Activated CD8-positive, alpha-beta memory T cell treated with anti-CD3 and anti-CD28 coated beads, Interleukin-2, amount 10 ng/mL, durations not matched to agents 7 days and 5 days (primary cell): ENCODE measurements at regions not wholly inside any gene's neighbourhood (a gene's known extent, or its start where the extent isn't known, plus 50 kb on each side); places are given as distances from the start of the nearest gene placed in this dataset.
"Not testable (repeated sequence)": the region's sequence is repeated elsewhere in the genome, so short reads cannot be mapped to it uniquely, and the experiment has no call there.

Experiments
- ATAC-seq: fragments of 150-1000 bp; cut with Tn5 transposase; one replicate; pipeline ENCODE4 v1.10.0; 2021; ENCODE audit warnings: moderate library complexity
- CTCF ChIA-PET: fragments of 350-600 bp; sonication (Branson Sonifier 250); formaldehyde crosslinking; loops from one replicate; lab custom pipeline; 2021; ENCODE audit warnings: antibody characterized with exemption; lab: Charles Lee
- DNase-seq: peaks from one replicate; pipeline ENCODE4 v3.0.0-alpha.2; 2020
- H3K27ac Mint-ChIP-seq: one replicate; pipeline ENCODE4 v1.8.0; 2021; ENCODE audit warnings: mild to moderate bottlenecking, mixed read lengths
- H3K27me3 Mint-ChIP-seq: one replicate; pipeline ENCODE4 v1.8.0; 2021; ENCODE audit warnings: mixed read lengths
- H3K36me3 Mint-ChIP-seq: one replicate; pipeline ENCODE4 v1.8.0; 2021; ENCODE audit warnings: mild to moderate bottlenecking, mixed read lengths
- H3K4me1 Mint-ChIP-seq: one replicate; pipeline ENCODE4 v1.8.0; 2021; ENCODE audit warnings: mixed read lengths
- H3K4me3 Mint-ChIP-seq: one replicate; pipeline ENCODE4 v1.8.0; 2021; ENCODE audit warnings: mild to moderate bottlenecking, moderate library complexity, mixed read lengths
- H3K9me3 Mint-ChIP-seq: one replicate; pipeline ENCODE4 v1.8.0; 2022; ENCODE audit warnings: low read depth, mixed read lengths

GRCh38 chr2:150677551-150677950, 190.1 kb upstream of the RND3 start:
- no peak for DNase-seq
- Mint-ChIP-seq H3K4me1 (no peaks in the 10 kb centered on the region), H3K4me3 (no peak overlapping the region), H3K27ac (no peak overlapping the region), H3K27me3 (no peaks in the 10 kb centered on the region), H3K36me3 (no peaks in the 10 kb centered on the region), H3K9me3 (no peaks in the 10 kb centered on the region)
- CTCF ChIA-PET: no interaction called here
- no peak for ATAC-seq

- no peak overlapping the region for H3K4me3 Mint-ChIP-seq
- H3K4me1 Mint-ChIP-seq: no peaks in the 10 kb centered on the region
- H3K27me3 Mint-ChIP-seq: no peaks in the 10 kb centered on the region
- no peaks in the 10 kb centered on the region for H3K9me3 Mint-ChIP-seq
- ATAC-seq (no peak), DNase-seq (no peak)
- H3K27ac Mint-ChIP-seq: no peak overlapping the region
- no peaks in the 10 kb centered on the region for H3K36me3 Mint-ChIP-seq
- CTCF ChIA-PET: no interaction called here
These were observed 189.4 kb upstream of the RND3 start for GRCh38 chr2:150676747-150677383.

DNA sequence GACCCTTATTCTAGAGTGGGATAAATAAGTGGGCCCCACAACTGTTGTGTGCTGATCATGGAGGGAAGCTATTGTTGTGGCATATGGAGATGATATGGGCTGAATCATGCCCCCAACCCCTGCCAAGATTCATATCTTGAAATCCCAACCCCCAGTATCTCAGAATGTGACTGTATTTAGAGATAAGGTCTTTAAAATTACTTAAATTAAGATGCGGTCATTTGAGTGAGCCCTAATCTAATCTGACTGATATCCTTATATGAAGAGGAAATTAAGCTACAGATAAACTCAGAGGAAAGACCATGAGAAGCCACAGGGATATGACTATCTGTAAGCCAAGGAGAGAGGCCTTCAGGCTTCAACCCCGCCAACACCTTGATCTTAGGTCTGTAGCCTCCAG, 188.3 kb upstream of the RND3 start:
- ATAC-seq: no peak
- no peaks in the 10 kb centered on the region for H3K9me3 Mint-ChIP-seq
- no peaks in the 10 kb centered on the region for H3K36me3 Mint-ChIP-seq
- no peak overlapping the region for H3K27ac Mint-ChIP-seq
- H3K27me3 Mint-ChIP-seq: no peaks in the 10 kb centered on the region
- H3K4me3 Mint-ChIP-seq: no peak overlapping the region
- H3K4me1 Mint-ChIP-seq: no peaks in the 10 kb centered on the region
- CTCF ChIA-PET: no interaction called here
- DNase-seq: no peak

- H3K4me1 Mint-ChIP-seq: no peaks in the 10 kb centered on the region
- no peak for ATAC-seq
- no peak for DNase-seq
- H3K36me3 Mint-ChIP-seq: no peaks in the 10 kb centered on the region
- H3K4me3 Mint-ChIP-seq: no peak overlapping the region
- H3K9me3 Mint-ChIP-seq: no peaks in the 10 kb centered on the region
- CTCF ChIA-PET: no interaction called here
- no peak overlapping the region for H3K27ac Mint-ChIP-seq
- no peaks in the 10 kb centered on the region for H3K27me3 Mint-ChIP-seq
These were observed 186.8 kb upstream of the RND3 start for GRCh38 chr2:150674283-150674682.

DNA sequence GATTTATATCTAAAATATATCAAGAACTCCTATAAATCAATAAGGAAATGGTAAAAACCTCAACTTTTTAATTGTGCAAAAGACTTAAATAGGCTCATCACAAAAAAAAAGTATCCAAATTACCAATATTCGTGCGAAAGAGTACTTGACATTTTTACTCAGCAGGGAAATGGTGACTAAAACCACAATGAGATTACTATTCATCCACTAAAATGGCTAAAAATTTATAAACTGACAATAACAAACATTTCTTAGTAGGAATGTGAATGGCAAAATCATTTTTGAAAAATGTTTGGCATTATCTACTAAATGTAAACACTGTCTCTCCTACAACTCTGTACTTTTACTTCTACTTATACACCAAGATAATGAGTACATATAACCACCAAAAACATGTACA, 184.8 kb upstream of the RND3 start:
- Mint-ChIP-seq H3K4me3 (no peak overlapping the region), H3K36me3 (no peaks in the 10 kb centered on the region), H3K9me3 (peaks cover 2% of the 10 kb centered on the region), H3K27me3 (no peaks in the 10 kb centered on the region), H3K27ac (no peak overlapping the region), H3K4me1 (no peaks in the 10 kb centered on the region)
- DNase-seq (no peak), ATAC-seq (no peak)
- CTCF ChIA-PET: no interaction called here

- ATAC-seq (no peak), DNase-seq (no peak)
- Mint-ChIP-seq H3K36me3 (no peaks in the 10 kb centered on the region), H3K4me1 (no peaks in the 10 kb centered on the region), H3K4me3 (no peak overlapping the region), H3K9me3 (peaks cover 4% of the 10 kb centered on the region), H3K27me3 (no peaks in the 10 kb centered on the region), H3K27ac (no peak overlapping the region)
- CTCF ChIA-PET: no interaction called here
These were observed 182.0 kb upstream of the RND3 start for GRCh38 chr2:150669492-150669891.

GRCh38 chr2:150667039-150667438, 179.6 kb upstream of the RND3 start:
- H3K9me3 Mint-ChIP-seq, H3K36me3 Mint-ChIP-seq, H3K27ac Mint-ChIP-seq, DNase-seq, H3K4me1 Mint-ChIP-seq, ATAC-seq, H3K27me3 Mint-ChIP-seq, H3K4me3 Mint-ChIP-seq, CTCF ChIA-PET: not testable (repeated sequence)

DNA sequence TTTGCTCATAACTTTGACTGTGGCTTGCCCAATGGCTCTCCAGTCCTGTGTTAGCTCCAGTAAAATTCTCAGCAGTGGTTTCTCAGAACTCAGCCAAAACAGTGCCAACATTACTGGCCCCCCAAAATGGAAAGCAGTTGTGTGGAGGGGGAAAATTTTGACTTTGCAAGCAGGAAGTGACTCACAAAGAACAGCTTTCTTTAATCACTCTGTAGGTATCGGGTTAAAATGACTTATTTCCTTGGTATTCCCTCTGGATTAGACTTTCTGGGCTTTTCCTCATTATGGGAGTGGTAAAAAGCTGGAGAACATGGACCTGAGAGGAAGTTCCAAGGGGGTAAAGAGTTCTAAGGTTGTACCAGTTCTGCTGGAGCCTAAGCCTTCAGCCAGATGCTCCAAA, 175.7 kb upstream of the RND3 start:
- Mint-ChIP-seq H3K27ac (no peak overlapping the region), H3K36me3 (no peaks in the 10 kb centered on the region), H3K27me3 (no peaks in the 10 kb centered on the region), H3K4me3 (no peak overlapping the region), H3K9me3 (peaks cover 4% of the 10 kb centered on the region), H3K4me1 (no peaks in the 10 kb centered on the region)
- DNase-seq: no peak
- CTCF ChIA-PET: no interaction called here
- no peak for ATAC-seq

- DNase-seq (no peak), ATAC-seq (no peak)
- Mint-ChIP-seq H3K9me3 (no peaks in the 10 kb centered on the region), H3K27me3 (no peaks in the 10 kb centered on the region), H3K27ac (no peak overlapping the region), H3K4me1 (no peaks in the 10 kb centered on the region), H3K36me3 (no peaks in the 10 kb centered on the region), H3K4me3 (no peak overlapping the region)
- CTCF ChIA-PET: no interaction called here
These were observed 168.5 kb upstream of the RND3 start for GRCh38 chr2:150656002-150656401.

DNA sequence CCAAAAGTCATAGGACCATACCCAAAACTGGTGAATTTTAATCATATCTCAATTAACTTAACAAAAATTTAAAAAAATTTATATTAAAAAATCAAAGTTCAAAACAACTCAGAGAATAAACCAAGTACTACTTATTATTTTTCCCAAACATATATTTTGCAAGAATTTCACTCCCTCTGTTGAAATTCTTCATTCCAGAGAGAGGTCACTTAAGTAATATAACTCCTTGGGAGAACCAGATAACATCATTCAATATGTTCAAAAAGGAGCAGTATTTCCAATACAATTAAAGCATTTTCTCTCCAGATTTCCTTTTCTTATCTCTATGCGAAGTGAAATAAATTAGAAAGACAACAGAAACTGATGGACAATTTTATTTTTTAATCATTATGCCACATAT, 165.9 kb upstream of the RND3 start:
- Mint-ChIP-seq H3K27ac (no peak overlapping the region), H3K4me1 (no peaks in the 10 kb centered on the region), H3K4me3 (no peak overlapping the region), H3K27me3 (no peaks in the 10 kb centered on the region), H3K9me3 (no peaks in the 10 kb centered on the region), H3K36me3 (no peaks in the 10 kb centered on the region)
- ATAC-seq (no peak), DNase-seq (no peak)
- CTCF ChIA-PET: no interaction called here

- H3K27me3 Mint-ChIP-seq: no peaks in the 10 kb centered on the region
- CTCF ChIA-PET: no interaction called here
- H3K27ac Mint-ChIP-seq: no peak overlapping the region
These were observed 160.5 kb upstream of the RND3 start for GRCh38 chr2:150647943-150648342.

DNA sequence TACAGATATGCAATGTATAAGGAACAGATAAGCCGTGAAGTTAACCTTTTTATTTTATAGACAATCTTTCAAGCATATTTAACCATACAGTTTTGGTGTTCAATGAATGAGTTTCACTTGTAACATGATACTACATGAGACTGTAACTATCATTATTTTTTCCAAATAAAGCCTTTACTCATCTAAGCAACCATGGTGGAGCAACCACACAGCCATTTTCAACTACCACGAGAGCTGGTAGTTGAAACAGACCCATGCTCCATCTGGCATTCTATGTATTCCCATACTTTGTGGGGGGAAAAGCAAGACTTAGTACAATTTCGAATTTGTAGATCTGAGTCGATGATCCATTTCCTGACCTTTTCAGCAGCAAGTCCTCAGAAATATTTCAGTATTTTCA, 159.3 kb upstream of the RND3 start:
- CTCF ChIA-PET: no interaction called here
- ATAC-seq: no peak
- no peak overlapping the region for H3K4me3 Mint-ChIP-seq
- no peak for DNase-seq
- H3K4me1 Mint-ChIP-seq: no peaks in the 10 kb centered on the region
- no peak overlapping the region for H3K27ac Mint-ChIP-seq
- no peaks in the 10 kb centered on the region for H3K9me3 Mint-ChIP-seq
- H3K27me3 Mint-ChIP-seq: no peaks in the 10 kb centered on the region
- H3K36me3 Mint-ChIP-seq: no peaks in the 10 kb centered on the region

More at GRCh38 chr2:150647943-150648342, 160.5 kb upstream of the RND3 start:
- H3K9me3 Mint-ChIP-seq: no peaks in the 10 kb centered on the region
- DNase-seq: no peak
- no peak overlapping the region for H3K4me3 Mint-ChIP-seq
- no peaks in the 10 kb centered on the region for H3K36me3 Mint-ChIP-seq
- no peak for ATAC-seq
- no peaks in the 10 kb centered on the region for H3K4me1 Mint-ChIP-seq

- no peaks in the 10 kb centered on the region for H3K36me3 Mint-ChIP-seq
- H3K4me1 Mint-ChIP-seq: no peaks in the 10 kb centered on the region
- no peak for ATAC-seq
- no peaks in the 10 kb centered on the region for H3K27me3 Mint-ChIP-seq
- H3K9me3 Mint-ChIP-seq: no peaks in the 10 kb centered on the region
- DNase-seq: no peak
- H3K27ac Mint-ChIP-seq: no peak overlapping the region
- CTCF ChIA-PET: no interaction called here
- H3K4me3 Mint-ChIP-seq: no peak overlapping the region
These were observed 157.0 kb upstream of the RND3 start for GRCh38 chr2:150644298-150645067.

GRCh38 chr2:150643114-150643725, 155.8 kb upstream of the RND3 start:
- Mint-ChIP-seq H3K4me3 (no peak overlapping the region), H3K4me1 (no peaks in the 10 kb centered on the region), H3K9me3 (no peaks in the 10 kb centered on the region), H3K27ac (no peak overlapping the region), H3K27me3 (no peaks in the 10 kb centered on the region), H3K36me3 (no peaks in the 10 kb centered on the region)
- CTCF ChIA-PET: no interaction called here
- ATAC-seq (no peak), DNase-seq (no peak)
